ENCODE measurements at regions not wholly inside any gene's neighbourhood (a gene's known extent, or its start where the extent isn't known, plus 50 kb on each side); places are given as distances from the start of the nearest gene placed in this dataset.
"Not testable (repeated sequence)": the region's sequence is repeated elsewhere in the genome, so short reads cannot be mapped to it uniquely, and the experiment has no call there.

DNA sequence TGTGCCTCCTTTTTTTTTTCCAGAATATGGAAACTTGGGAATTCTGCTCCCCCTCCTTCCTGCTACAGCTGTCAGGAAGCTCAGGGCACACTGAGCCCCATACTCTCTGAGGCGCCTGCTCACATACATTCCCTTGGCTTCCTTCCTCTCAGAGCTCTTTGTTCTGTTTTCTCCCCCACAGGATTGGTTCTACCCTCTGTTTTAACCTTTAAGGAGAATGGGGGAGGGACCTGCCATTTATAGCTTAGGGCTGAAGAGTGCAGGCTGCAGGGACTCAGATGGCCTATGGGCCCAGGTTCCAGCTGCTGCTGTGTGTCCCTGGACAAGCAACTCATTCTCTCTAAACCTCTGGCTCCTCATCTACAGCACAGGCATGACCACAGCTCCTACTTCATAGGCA, 70.7 kb upstream of the HUWE1 start:
- H3K4ac ChIP-seq (replicated peaks; ENCODE audit: insufficient read length, low read depth, low read length); H3K27ac ChIP-seq (ENCODE audit: low read depth, low read length); H2AK5ac ChIP-seq (ENCODE audit: low read depth, low read length); H3K27me3 ChIP-seq (replicated peaks in 1 of 4; ENCODE audit: control insufficient read depth in 3 of 4, extremely low read depth in 1 of 4, insufficient read depth in 3 of 4, low read length in 3 of 4); H3K4me3 ChIP-seq (ENCODE audit: extremely low read depth in 1 of 4, insufficient read depth in 2 of 4, low read depth in 3 of 4, low read length in 4 of 4); H3K4me2 ChIP-seq (ENCODE audit: insufficient read depth in 1 of 2, low read depth in 2 of 2, low read length in 2 of 2); H2BK15ac ChIP-seq (ENCODE audit: low read length); H2BK20ac ChIP-seq (ENCODE audit: low read length); H4K5ac ChIP-seq (ENCODE audit: insufficient read length, low read depth, low read length); H2BK120ac ChIP-seq (replicated peaks; ENCODE audit: low read depth, low read length); H3K23me2 ChIP-seq (ENCODE audit: low read depth, low read length); H3K79me1 ChIP-seq (ENCODE audit: low read depth, low read length); H3K9me3 ChIP-seq (ENCODE audit: insufficient read depth in 2 of 2, low read depth in 1 of 2, low read length in 1 of 2); H4K8ac ChIP-seq (ENCODE audit: extremely low read depth, insufficient read depth, low read length); H4K91ac ChIP-seq (replicated peaks; ENCODE audit: insufficient read length, low read length); H3K56ac ChIP-seq (replicated peaks; ENCODE audit: insufficient read length, low read depth, low read length); H4K20me1 ChIP-seq (replicated peaks in 1 of 2; ENCODE audit: control insufficient read depth in 1 of 2, insufficient read depth in 2 of 2, low read length in 2 of 2); H3K18ac ChIP-seq (ENCODE audit: extremely low read depth, low read length); H3K14ac ChIP-seq (ENCODE audit: insufficient read length); POLR2A ChIA-PET (ENCODE audit: partially characterized antibody); CTCF ChIA-PET (ENCODE audit: partially characterized antibody); H3K4me1 ChIP-seq (replicated peaks in 1 of 4; ENCODE audit: control insufficient read depth in 3 of 4, insufficient read depth in 4 of 4, low read length in 3 of 4); DNase-seq (ENCODE audit: low read depth in 1 of 2, low spot score in 2 of 2); H2BK5ac ChIP-seq (ENCODE audit: low read depth, low read length); H3K23ac ChIP-seq (ENCODE audit: insufficient read length); H3K9ac ChIP-seq (replicated peaks in 1 of 4; ENCODE audit: extremely low read depth in 1 of 4, low read depth in 3 of 4, low read length in 3 of 4); H2AFZ ChIP-seq (ENCODE audit: low read length); H3K79me2 ChIP-seq (ENCODE audit: control insufficient read depth in 1 of 2, insufficient read depth in 2 of 2, low read length in 2 of 2); H2BK12ac ChIP-seq (ENCODE audit: low read depth, low read length); H3K36me3 ChIP-seq (ENCODE audit: control insufficient read depth in 2 of 4, insufficient read depth in 4 of 4, low read length in 3 of 4): not testable (repeated sequence)
- peak; percentile 48 for FAIRE-seq
- no CpG with 5 or more reads among the region's 1 CpG for WGBS, 2 experiments (ENCODE audit: extremely low coverage in 1 of 2, insufficient coverage in 1 of 2, insufficient read length in 1 of 2, insufficient replicate concordance in 2 of 2, low coverage in 1 of 2, low lambda C conversion rate in 2 of 2, missing lambda C conversion rate in 1 of 2)

Measured in H1 (cell line).